Body of pancreas (tissue), 4 donors: ENCODE measurements at regions not wholly inside any gene's neighbourhood (a gene's known extent, or its start where the extent isn't known, plus 50 kb on each side); places are given as distances from the start of the nearest gene placed in this dataset.

Source experiments
- ATAC-seq: fragments of 150-250 bp; one replicate; pipeline ENCODE4 v1.9.1; 2016
- DNase-seq, 4 donors: peaks; one replicate each; pipeline ENCODE4 v3.0.0-alpha.2; 2019
- H3K27ac ChIP-seq, 4 donors: fragments of 200-600 bp; sonication (generic); 1 replicate in 3 of 4; 2 replicates in 1 of 4; pipeline versions ENCODE4 v1.5.1 to v1.6.1; 2016 to 2019; ENCODE audit warnings: mild to moderate bottlenecking in 1 of 4, mixed read lengths in 1 of 4, moderate library complexity in 1 of 4
- H3K27me3 ChIP-seq, 2 donors: fragments of 200-600 bp; sonication (generic); one replicate each; pipeline ENCODE4 v1.6.0; 2016; ENCODE audit warnings: mild to moderate bottlenecking in 1 of 2
- H3K36me3 ChIP-seq, 2 donors: fragments of 200-600 bp; sonication (generic); replicated peaks in 1 of 2; 2 replicates each; pipeline ENCODE4 v1.5.1; 2016; ENCODE audit warnings: low read depth in 2 of 2; ENCODE audit not compliant: insufficient read depth in 1 of 2
- H3K4me1 ChIP-seq: fragments of 200-600 bp; sonication (generic); one replicate; pipeline ENCODE4 v1.6.0; 2016
- H3K4me3 ChIP-seq, 2 donors: fragments of 200-600 bp; sonication (generic); 1 replicate in 1 of 2; 2 replicates in 1 of 2; pipeline ENCODE4 v1.5.1; 2016 to 2019
- H3K9me3 ChIP-seq, 3 donors: fragments of 200-600 bp; sonication (generic); 1 replicate in 2 of 3; 2 replicates in 1 of 3; pipeline ENCODE4 v1.5.1; 2016
- CTCF ChIP-seq, 7 experiments: fragments of 450-650 bp in 4 of 7; fragments of 200-600 bp in 3 of 7; sonication (generic) in 3 of 7; IDR thresholded peaks; one replicate each; pipeline ENCODE4 v1.5.1; 2016 to 2019; ENCODE audit warnings: antibody characterized with exemption in 7 of 7
- POLR2A ChIP-seq, 3 donors: fragments of 450-650 bp; IDR thresholded peaks; one replicate each; pipeline ENCODE4 v1.6.1; 2016; ENCODE audit warnings: antibody characterized with exemption in 3 of 3, mild to moderate bottlenecking in 2 of 3
- WGBS, 2 donors: methylation state at CpG; one replicate each; pipeline ENCODE4 v1.1.5; 2017; 5-methylcytosine and 5-hydroxymethylcytosine counted together
- intact Hi-C: fragments of 100-400 bp; cut with DNase I; formaldehyde crosslinking; loops from one replicate; pipeline ENCODE4 v1.15.1; 2023

- DNase-seq: no peak
- WGBS, 2 donors: 75 to 77% methylated on average over 1 of the region's 1 CpG
Observed at GRCh38 chr3:168269001-168269400, 173.3 kb upstream of the GOLIM4 start.

DNA sequence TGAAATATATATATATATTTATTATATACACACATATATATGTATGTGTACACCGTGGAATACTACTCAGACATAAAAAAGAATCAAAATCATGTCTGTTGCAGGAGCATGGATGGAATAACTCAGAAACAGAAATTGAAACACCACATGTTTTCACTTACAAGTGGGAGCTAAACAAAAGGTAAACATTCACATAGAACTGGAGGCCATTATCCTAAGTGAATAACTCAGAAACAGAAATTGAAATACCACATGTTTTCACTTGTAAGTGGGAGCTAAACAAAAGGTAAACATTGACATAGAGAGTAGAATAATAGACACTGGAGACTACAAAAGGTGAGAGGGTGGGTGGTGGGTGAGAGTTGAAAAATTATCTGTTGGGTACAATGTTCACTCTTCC lies 171.5 kb upstream of the GOLIM4 start:
- Histone ChIP-seq H3K4me3 (no peak overlapping the region), H3K4me1 (no peaks in the 10 kb centered on the region), H3K36me3 (no peaks in the 10 kb centered on the region), H3K27ac (no peak overlapping the region), H3K9me3 (no peaks in the 10 kb centered on the region), H3K27me3 (no peaks in the 10 kb centered on the region)
- intact Hi-C loops: no loop called here
- WGBS, 2 donors: 68 to 95% methylated on average over 1 of the region's 1 CpG
- ATAC-seq: no peak
- no peak for DNase-seq
- no peak for TF ChIP-seq POLR2A (IDR thresholded peaks at IDR 0.05)
- TF ChIP-seq CTCF (IDR thresholded peaks at IDR 0.05): no peak

More at GRCh38 chr3:168269001-168269400, 173.3 kb upstream of the GOLIM4 start:
- no peaks in the 10 kb centered on the region for H3K4me1 ChIP-seq
- TF ChIP-seq CTCF (IDR thresholded peaks at IDR 0.05): no peak
- no peak for TF ChIP-seq POLR2A (IDR thresholded peaks at IDR 0.05)
- H3K4me3 ChIP-seq: no peak overlapping the region
- H3K36me3 ChIP-seq: no peaks in the 10 kb centered on the region
- no peak overlapping the region for H3K27ac ChIP-seq
- intact Hi-C loops: no loop called here
- ATAC-seq: no peak
- H3K9me3 ChIP-seq: no peaks in the 10 kb centered on the region
- no peaks in the 10 kb centered on the region for H3K27me3 ChIP-seq

- no peaks in the 10 kb centered on the region for H3K9me3 ChIP-seq
- ATAC-seq (no peak), DNase-seq (no peak)
- intact Hi-C loops: no loop called here
- H3K27me3 ChIP-seq: no peaks in the 10 kb centered on the region
- WGBS, 2 donors: 84 to 86% methylated on average over 7 of the region's 7 CpGs
- no peak overlapping the region for H3K4me3 ChIP-seq
- no peaks in the 10 kb centered on the region for H3K4me1 ChIP-seq
- no peaks in the 10 kb centered on the region for H3K36me3 ChIP-seq
- no peak overlapping the region for H3K27ac ChIP-seq
- no peak for TF ChIP-seq POLR2A (IDR thresholded peaks at IDR 0.05)
Observed at GRCh38 chr3:168266335-168266734, 170.6 kb upstream of the GOLIM4 start.

DNA sequence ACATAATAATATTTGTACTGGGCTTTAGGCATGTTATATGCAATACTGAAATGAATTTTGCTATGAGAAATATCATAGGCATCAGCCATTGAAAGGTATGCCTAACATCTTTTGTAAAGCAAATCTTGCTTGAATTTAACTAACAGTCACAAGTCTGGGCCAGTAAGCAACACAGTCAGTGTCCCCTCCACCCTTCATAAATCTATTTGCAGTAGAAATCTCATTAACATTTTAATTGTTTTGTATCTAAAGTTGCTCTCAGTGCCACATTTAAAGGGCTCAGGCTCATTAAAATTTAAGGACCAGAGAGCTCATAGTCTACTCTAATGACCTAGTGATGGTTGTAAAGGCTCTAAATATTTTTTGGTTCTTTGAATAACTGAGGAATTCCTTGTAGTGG lies 167.2 kb upstream of the GOLIM4 start:
- Histone ChIP-seq H3K27ac (no peak overlapping the region), H3K4me3 (no peak overlapping the region), H3K36me3 (no peaks in the 10 kb centered on the region), H3K4me1 (no peaks in the 10 kb centered on the region), H3K9me3 (no peaks in the 10 kb centered on the region), H3K27me3 (no peaks in the 10 kb centered on the region)
- DNase-seq (no peak), ATAC-seq (no peak)
- intact Hi-C loops: no loop called here
- TF ChIP-seq CTCF (IDR thresholded peaks at IDR 0.05) (no peak), POLR2A (IDR thresholded peaks at IDR 0.05) (no peak)

DNA sequence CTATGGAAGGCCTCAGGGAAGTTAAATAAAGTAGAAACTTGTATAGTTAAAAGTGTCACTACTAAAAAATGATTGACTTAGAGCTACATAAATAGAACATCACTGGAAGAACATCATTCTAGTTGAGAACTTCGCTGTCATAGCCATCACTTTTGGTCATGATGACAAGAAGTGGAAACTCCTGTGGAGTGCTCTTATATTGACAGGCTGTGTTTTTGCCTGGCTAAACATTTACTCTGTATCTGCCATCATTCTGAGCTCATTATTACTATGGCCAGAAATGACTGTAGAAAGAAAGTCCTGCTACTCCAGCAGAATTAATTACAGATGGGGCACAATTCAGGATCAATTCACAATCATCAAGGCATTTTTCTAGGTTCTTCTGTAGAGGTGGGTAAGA lies 165.1 kb upstream of the GOLIM4 start:
- intact Hi-C loops: no loop called here
- Histone ChIP-seq H3K4me1 (no peaks in the 10 kb centered on the region), H3K27me3 (no peaks in the 10 kb centered on the region), H3K9me3 (no peaks in the 10 kb centered on the region), H3K36me3 (no peaks in the 10 kb centered on the region), H3K4me3 (no peak overlapping the region), H3K27ac (no peak overlapping the region)
- TF ChIP-seq POLR2A (IDR thresholded peaks at IDR 0.05): no peak
- no peak for TF ChIP-seq CTCF (IDR thresholded peaks at IDR 0.05)
- DNase-seq: no peak
- WGBS, 2 donors: 85 to 87% methylated on average over 1 of the region's 1 CpG
- no peak for ATAC-seq
